ENCODE measurements at regions not wholly inside any gene's neighbourhood (a gene's known extent, or its start where the extent isn't known, plus 50 kb on each side); places are given as distances from the start of the nearest gene placed in this dataset.

- Histone ChIP-seq H3K4me1 (ENCODE audit: control insufficient read depth, insufficient read depth, low read length) (no peaks in the 10 kb centered on the region), H3K36me3 (ENCODE audit: control insufficient read depth in 2 of 2, insufficient read depth in 1 of 2, low read length in 2 of 2) (no peaks in the 10 kb centered on the region), H3K4me3 (ENCODE audit: low read depth, low read length) (no peak overlapping the region), H3K27ac (ENCODE audit: extremely low read depth, low read depth, low read length) (no peak overlapping the region), H3K9me3 (ENCODE audit: control insufficient read depth, insufficient read depth, low read depth, low read length) (no peaks in the 10 kb centered on the region)
- TF ChIP-seq ZNF248 (tag by site-specific recombination; IDR thresholded peaks at IDR 0.05) (no peak), ZNF24 (tag by site-specific recombination; IDR thresholded peaks at IDR 0.05) (no peak), PATZ1 (tag by site-specific recombination; IDR thresholded peaks at IDR 0.05) (no peak), ZNF202 (tag by site-specific recombination; IDR thresholded peaks at IDR 0.05; ENCODE audit: borderline replicate concordance) (no peak), ZNF521 (tag by site-specific recombination; IDR thresholded peaks at IDR 0.05) (no peak), ZNF138 (tag by site-specific recombination; IDR thresholded peaks at IDR 0.05; ENCODE audit: borderline replicate concordance) (no peak), ZNF664 (tag by site-specific recombination; IDR thresholded peaks at IDR 0.05) (no peak), ZNF112 (tag by site-specific recombination; IDR thresholded peaks at IDR 0.05) (no peak), ZNF561 (tag by site-specific recombination; IDR thresholded peaks at IDR 0.05; ENCODE audit: borderline replicate concordance) (no peak)
- TF ChIP-seq, protein P1, sequence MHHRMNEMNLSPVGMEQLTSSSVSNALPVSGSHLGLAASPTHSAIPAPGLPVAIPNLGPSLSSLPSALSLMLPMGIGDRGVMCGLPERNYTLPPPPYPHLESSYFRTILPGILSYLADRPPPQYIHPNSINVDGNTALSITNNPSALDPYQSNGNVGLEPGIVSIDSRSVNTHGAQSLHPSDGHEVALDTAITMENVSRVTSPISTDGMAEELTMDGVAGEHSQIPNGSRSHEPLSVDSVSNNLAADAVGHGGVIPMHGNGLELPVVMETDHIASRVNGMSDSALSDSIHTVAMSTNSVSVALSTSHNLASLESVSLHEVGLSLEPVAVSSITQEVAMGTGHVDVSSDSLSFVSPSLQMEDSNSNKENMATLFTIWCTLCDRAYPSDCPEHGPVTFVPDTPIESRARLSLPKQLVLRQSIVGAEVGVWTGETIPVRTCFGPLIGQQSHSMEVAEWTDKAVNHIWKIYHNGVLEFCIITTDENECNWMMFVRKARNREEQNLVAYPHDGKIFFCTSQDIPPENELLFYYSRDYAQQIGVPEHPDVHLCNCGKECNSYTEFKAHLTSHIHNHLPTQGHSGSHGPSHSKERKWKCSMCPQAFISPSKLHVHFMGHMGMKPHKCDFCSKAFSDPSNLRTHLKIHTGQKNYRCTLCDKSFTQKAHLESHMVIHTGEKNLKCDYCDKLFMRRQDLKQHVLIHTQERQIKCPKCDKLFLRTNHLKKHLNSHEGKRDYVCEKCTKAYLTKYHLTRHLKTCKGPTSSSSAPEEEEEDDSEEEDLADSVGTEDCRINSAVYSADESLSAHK (tag by site-specific recombination; IDR thresholded peaks at IDR 0.05), result no peak
- ChIA-PET CTCF (no interaction called here), POLR2A (no interaction called here)
Observed at GRCh38 chr2:17163638-17164037, 354.6 kb downstream of the RAD51AP2 start.

DNA sequence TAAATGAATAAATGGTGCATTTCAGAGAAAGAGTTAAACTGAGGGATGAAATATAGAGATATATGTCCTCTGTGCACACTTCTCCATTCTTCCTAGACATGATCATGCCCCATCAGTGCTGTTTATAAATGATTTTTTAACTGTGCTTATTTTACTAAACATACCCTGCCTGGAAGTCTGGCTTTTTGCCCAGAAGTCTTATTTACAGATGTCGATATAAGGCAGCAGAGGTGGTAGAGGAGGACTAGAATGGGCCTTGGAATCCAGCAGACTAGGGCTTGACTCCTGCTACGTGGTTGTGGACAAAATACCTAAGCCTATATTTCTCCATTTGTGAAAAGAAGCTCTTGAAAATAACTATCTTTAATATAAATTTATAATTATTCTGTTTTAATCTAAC lies 355.5 kb downstream of the RAD51AP2 start:
- H3K4me3 ChIP-seq (ENCODE audit: low read depth, low read length), result no peak overlapping the region
- H3K4me1 ChIP-seq (ENCODE audit: control insufficient read depth, insufficient read depth, low read length), result no peaks in the 10 kb centered on the region
- no peak overlapping the region for H3K27ac ChIP-seq (ENCODE audit: extremely low read depth, low read depth, low read length)
- TF ChIP-seq KLF8 (tag by site-specific recombination; IDR thresholded peaks at IDR 0.05), result no peak
- TF ChIP-seq ZNF792 (tag by site-specific recombination; IDR thresholded peaks at IDR 0.05), result no peak
- TF ChIP-seq AEBP2 (tag by site-specific recombination; IDR thresholded peaks at IDR 0.05; ENCODE audit: borderline replicate concordance), result no peak
- no peak for TF ChIP-seq ZNF341 (tag by site-specific recombination; IDR thresholded peaks at IDR 0.05; ENCODE audit: low read depth)
- no peak for TF ChIP-seq ZBTB44 (tag by site-specific recombination; IDR thresholded peaks at IDR 0.05)
- no peak for TF ChIP-seq ZNF280C (tag by site-specific recombination; IDR thresholded peaks at IDR 0.05)
- no peak for TF ChIP-seq ZNF549 (tag by site-specific recombination; IDR thresholded peaks at IDR 0.05)
- TF ChIP-seq ZNF488 (tag by site-specific recombination; IDR thresholded peaks at IDR 0.05), result no peak
- TF ChIP-seq ZNF274 (IDR thresholded peaks at IDR 0.05; ENCODE audit: low read length), result no peak
- TF ChIP-seq ZNF274 (tag by site-specific recombination; IDR thresholded peaks at IDR 0.05; ENCODE audit: borderline replicate concordance), result no peak
- no peak for TF ChIP-seq ZNF785 (tag by site-specific recombination; IDR thresholded peaks at IDR 0.05)
- no peak for TF ChIP-seq ZFP37 (tag by site-specific recombination; IDR thresholded peaks at IDR 0.05)
- TF ChIP-seq ZNF501 (tag by site-specific recombination; IDR thresholded peaks at IDR 0.05), result no peak
- TF ChIP-seq ZNF530 (tag by site-specific recombination; IDR thresholded peaks at IDR 0.05; ENCODE audit: low read depth), result no peak
- no peak for TF ChIP-seq ZNF335 (tag by site-specific recombination; conservative IDR thresholded peaks at IDR 0.05)
- no peak for TF ChIP-seq ZIC2 (tag by site-specific recombination; IDR thresholded peaks at IDR 0.05)
- no peaks in the 10 kb centered on the region for H3K9me3 ChIP-seq (ENCODE audit: control insufficient read depth, insufficient read depth, low read depth, low read length)
- ChIA-PET CTCF (interaction anchor here (0.8 kb wide), 1 partner anchor 9 kb away, joined by 3 read pairs; no protein-coding TSS in a partner anchor), POLR2A (no interaction called here)
- H3K36me3 ChIP-seq (ENCODE audit: control insufficient read depth in 2 of 2, insufficient read depth in 1 of 2, low read length in 2 of 2), result no peaks in the 10 kb centered on the region
